HG03060 (cell line): ENCODE measurements at regions not wholly inside any gene's neighbourhood (a gene's known extent, or its start where the extent isn't known, plus 50 kb on each side); places are given as distances from the start of the nearest gene placed in this dataset.

ENCODE experiments used
- ATAC-seq: cut with Tn5 transposase; IDR thresholded peaks from one replicate; pipeline ENCODE4 v1.9.1; 2021; ENCODE audit warnings: low read depth, moderate number of reproducible peaks; ENCODE audit not compliant: unreplicated experiment

- no peak for ATAC-seq
Measured at GRCh38 chr3:31043184-31043819, 148.8 kb upstream of the GADL1 start.

GRCh38 chr3:31047673-31048072 is 153.2 kb upstream of the GADL1 start:
- ATAC-seq, result no peak

GRCh38 chr3:31048143-31048542 is 153.7 kb upstream of the GADL1 start:
- ATAC-seq, result no peak

- ATAC-seq, result no peak
Measured at GRCh38 chr3:31050296-31050695, 155.8 kb upstream of the GADL1 start.

GRCh38 chr3:31051226-31051625 is 156.8 kb upstream of the GADL1 start:
- ATAC-seq, result no peak

GRCh38 chr3:31053299-31053698 is 158.8 kb upstream of the GADL1 start:
- ATAC-seq, result no peak

- ATAC-seq, result no peak
Measured at GRCh38 chr3:31054032-31054431, 159.6 kb upstream of the GADL1 start.

- ATAC-seq, result no peak
Measured at GRCh38 chr3:31055757-31056156, 161.3 kb upstream of the GADL1 start.

- no peak for ATAC-seq
Measured at GRCh38 chr3:31057891-31058290, 163.4 kb upstream of the GADL1 start.

- ATAC-seq, result no peak
Measured at GRCh38 chr3:31064021-31064420, 169.6 kb upstream of the GADL1 start.

- ATAC-seq, result no peak
Measured at GRCh38 chr3:31065765-31066164, 171.3 kb upstream of the GADL1 start.

- ATAC-seq, result no peak
Measured at GRCh38 chr3:31067004-31067403, 172.5 kb upstream of the GADL1 start.

GRCh38 chr3:31075471-31075870 is 181.0 kb upstream of the GADL1 start:
- ATAC-seq, result no peak

- ATAC-seq, result no peak
Measured at GRCh38 chr3:31075876-31076275, 181.4 kb upstream of the GADL1 start.

- no peak for ATAC-seq
Measured at GRCh38 chr3:31077021-31077601, 182.7 kb upstream of the GADL1 start.

- ATAC-seq, result no peak
Measured at GRCh38 chr3:31077826-31078225, 183.4 kb upstream of the GADL1 start.

- no peak for ATAC-seq
Measured at GRCh38 chr3:31079689-31080088, 185.2 kb upstream of the GADL1 start.

- ATAC-seq, result no peak
Measured at GRCh38 chr3:31081018-31081662, 186.7 kb upstream of the GADL1 start.

- ATAC-seq, result no peak
Measured at GRCh38 chr3:31086148-31086547, 191.7 kb upstream of the GADL1 start.

- ATAC-seq, result no peak
Measured at GRCh38 chr3:31086698-31087097, 192.2 kb upstream of the GADL1 start.

- ATAC-seq, result no peak
Measured at GRCh38 chr3:31091748-31092147, 197.3 kb upstream of the GADL1 start.
